CD4-positive, alpha-beta T cell (primary cell): ENCODE measurements at regions not wholly inside any gene's neighbourhood (a gene's known extent, or its start where the extent isn't known, plus 50 kb on each side); places are given as distances from the start of the nearest gene placed in this dataset.

Experiments
- ATAC-seq: fragments of 200-7000 bp; cut with Tn5 transposase; one replicate; pipeline ENCODE4 v1.10.0; 2022; ENCODE audit warnings: mild to moderate bottlenecking; ENCODE audit not compliant: poor library complexity
- CTCF ChIA-PET: fragments of 350-600 bp; sonication (Branson Sonifier 250); formaldehyde crosslinking; loops from one replicate; lab custom pipeline; 2021; ENCODE audit warnings: antibody characterized with exemption, inconsistent platforms; lab: Charles Lee
- POLR2A ChIA-PET: fragments of 350-600 bp; sonication (Branson Sonifier 250); formaldehyde crosslinking; loops from one replicate; lab custom pipeline; 2021; ENCODE audit warnings: antibody characterized with exemption, inconsistent platforms; lab: Charles Lee
- DNase-seq, 14 experiments: peaks; one replicate each; pipeline ENCODE4 v3.0.0-alpha.2; 2013 to 2020; ENCODE audit warnings: mixed read lengths in 2 of 14
- H3K27ac ChIP-seq, 2 donors: one replicate each; pipeline versions ENCODE4 v1.5.1 to v1.7.0; 2013; ENCODE audit warnings: low read length in 2 of 2, low read depth in 1 of 2, mild to moderate bottlenecking in 1 of 2
- H3K27me3 ChIP-seq, 2 experiments: 1 replicate in 1 of 2; 2 replicates in 1 of 2; pipeline versions ENCODE4 v1.6.1 to v1.7.0; 2013; ENCODE audit warnings: low read length in 2 of 2, control low read depth in 1 of 2, mild to moderate bottlenecking in 1 of 2, moderate library complexity in 1 of 2; ENCODE audit not compliant: insufficient read depth in 2 of 2, control insufficient read depth in 1 of 2
- H3K36me3 ChIP-seq: one replicate; pipeline ENCODE4 v1.6.1; 2013; ENCODE audit warnings: low read length, control low read depth; ENCODE audit not compliant: insufficient read depth
- H3K4me1 ChIP-seq: one replicate; pipeline ENCODE4 v1.6.1; 2013; ENCODE audit warnings: low read length, control low read depth; ENCODE audit not compliant: insufficient read depth
- H3K4me3 ChIP-seq: one replicate; pipeline ENCODE4 v1.5.1; 2013; ENCODE audit warnings: mild to moderate bottlenecking, low read length, moderate library complexity
- H3K9me3 ChIP-seq, 2 experiments: 1 replicate in 1 of 2; 2 replicates in 1 of 2; pipeline versions ENCODE4 v1.6.1 to v1.7.0; 2013; ENCODE audit warnings: low read length in 2 of 2, mild to moderate bottlenecking in 2 of 2, control low read depth in 1 of 2, moderate library complexity in 1 of 2; ENCODE audit not compliant: control insufficient read depth in 1 of 2, insufficient read depth in 1 of 2
- H3K27ac Mint-ChIP-seq: one replicate; pipeline ENCODE4 v1.8.0; 2020; ENCODE audit warnings: mixed read lengths
- H3K27me3 Mint-ChIP-seq: one replicate; pipeline ENCODE4 v1.8.0; 2021; ENCODE audit warnings: mixed read lengths
- H3K36me3 Mint-ChIP-seq: one replicate; pipeline ENCODE4 v1.8.0; 2021; ENCODE audit warnings: low read depth, mixed read lengths
- H3K4me1 Mint-ChIP-seq: one replicate; pipeline ENCODE4 v1.8.0; 2021; ENCODE audit warnings: low read depth, mixed read lengths
- H3K4me3 Mint-ChIP-seq: one replicate; pipeline ENCODE4 v1.8.0; 2020; ENCODE audit warnings: mild to moderate bottlenecking, mixed read lengths
- H3K9me3 Mint-ChIP-seq: one replicate; pipeline ENCODE4 v1.8.0; 2020; ENCODE audit warnings: mixed read lengths
- CTCF ChIP-seq: fragments of 200-600 bp; IDR thresholded peaks from one replicate; pipeline ENCODE4 v1.8.0; 2022; ENCODE audit warnings: antibody characterized with exemption, mild to moderate bottlenecking
- intact Hi-C, 2 experiments: fragments of 100-400 bp; cut with DNase I in 1 of 2; cut with micrococcal nuclease in 1 of 2; formaldehyde crosslinking; loops; one replicate each; pipeline versions ENCODE4 v1.15.1 to v1.9.0; 2023 to 2025; cut with DNase I, micrococcal nuclease

DNA sequence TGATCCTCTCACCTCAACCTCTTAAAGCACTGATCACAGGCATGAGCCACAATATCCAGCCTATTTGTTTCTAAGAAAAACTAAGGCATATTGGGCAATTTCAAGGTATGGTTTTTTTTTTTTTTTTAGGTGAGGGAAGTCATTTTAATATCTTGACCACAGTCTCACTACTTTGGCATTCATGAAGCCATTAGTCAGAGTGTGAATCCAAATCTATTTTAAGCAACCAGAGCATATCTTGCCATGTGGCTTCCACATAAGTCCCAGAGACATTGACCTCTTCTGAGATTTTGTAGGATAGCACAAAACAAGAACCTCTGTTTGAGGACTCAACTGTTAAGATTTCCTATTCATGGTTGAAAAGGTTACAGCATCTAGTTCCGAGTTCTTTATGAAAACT is 130.3 kb upstream of the RBM19 start:
- Histone ChIP-seq H3K4me1 (no peaks in the 10 kb centered on the region), H3K4me3 (no peak overlapping the region), H3K27me3 (no peaks in the 10 kb centered on the region), H3K27ac (no peak overlapping the region), H3K9me3 (peaks cover 0 to 12% of the 10 kb centered on the region in 2 experiments), H3K36me3 (no peaks in the 10 kb centered on the region)
- no peaks in the 10 kb centered on the region for H3K4me1 Mint-ChIP-seq
- H3K9me3 Mint-ChIP-seq = peaks cover 2% of the 10 kb centered on the region
- H3K27ac Mint-ChIP-seq = no peak overlapping the region
- TF ChIP-seq CTCF = no peak
- no peak overlapping the region for H3K4me3 Mint-ChIP-seq
- POLR2A ChIA-PET = no interaction called here
- DNase-seq (no peak), ATAC-seq (no peak)
- peaks cover 7% of the 10 kb centered on the region for H3K27me3 Mint-ChIP-seq
- CTCF ChIA-PET = no interaction called here
- intact Hi-C loops = no loop called here
- H3K36me3 Mint-ChIP-seq = no peaks in the 10 kb centered on the region

GRCh38 chr12:114093520-114093919 is 127.4 kb upstream of the RBM19 start:
- no peaks in the 10 kb centered on the region for H3K36me3 ChIP-seq
- Mint-ChIP-seq H3K36me3 (no peaks in the 10 kb centered on the region), H3K27me3 (peaks cover 15% of the 10 kb centered on the region), H3K4me3 (no peak overlapping the region), H3K9me3 (peaks cover 2% of the 10 kb centered on the region), H3K4me1 (no peaks in the 10 kb centered on the region), H3K27ac (no peak overlapping the region)
- ATAC-seq (no peak), DNase-seq (no peak)
- TF ChIP-seq CTCF = no peak
- H3K4me1 ChIP-seq = no peaks in the 10 kb centered on the region
- H3K9me3 ChIP-seq = peaks cover 0 to 6% of the 10 kb centered on the region in 2 experiments
- ChIA-PET POLR2A (no interaction called here), CTCF (no interaction called here)
- no peak overlapping the region for H3K27ac ChIP-seq
- H3K4me3 ChIP-seq = no peak overlapping the region
- H3K27me3 ChIP-seq = no peaks in the 10 kb centered on the region
- intact Hi-C loops = no loop called here

GRCh38 chr12:114092981-114093380 is 126.9 kb upstream of the RBM19 start:
- ChIA-PET CTCF (no interaction called here), POLR2A (no interaction called here)
- DNase-seq (no peak), ATAC-seq (no peak)
- Mint-ChIP-seq H3K4me1 (no peaks in the 10 kb centered on the region), H3K27me3 (peaks cover 20% of the 10 kb centered on the region), H3K9me3 (peaks cover 2% of the 10 kb centered on the region), H3K27ac (no peak overlapping the region), H3K4me3 (no peak overlapping the region), H3K36me3 (no peaks in the 10 kb centered on the region)
- H3K4me1 ChIP-seq = no peaks in the 10 kb centered on the region
- peaks cover 0 to 6% of the 10 kb centered on the region in 2 experiments for H3K9me3 ChIP-seq
- H3K4me3 ChIP-seq = no peak overlapping the region
- no peak for TF ChIP-seq CTCF
- H3K36me3 ChIP-seq = no peaks in the 10 kb centered on the region
- intact Hi-C loops = no loop called here
- no peak overlapping the region for H3K27ac ChIP-seq
- H3K27me3 ChIP-seq = no peaks in the 10 kb centered on the region
